GM23338 (cell line): ENCODE measurements at regions not wholly inside any gene's neighbourhood (a gene's known extent, or its start where the extent isn't known, plus 50 kb on each side); places are given as distances from the start of the nearest gene placed in this dataset.
"Not testable (repeated sequence)": the region's sequence is repeated elsewhere in the genome, so short reads cannot be mapped to it uniquely, and the experiment has no call there.

Experiments used
- CREB1 ChIP-seq: fragments of 250-450 bp; sonication (Bioruptor Pico); IDR thresholded peaks from 2 replicates; pipeline ENCODE4 v1.5.0; 2020; ENCODE audit warnings: low read depth, mild to moderate bottlenecking, moderate library complexity
- POLR2AphosphoS5 ChIP-seq: IDR thresholded peaks from 2 replicates; pipeline ENCODE4 v1.6.1; 2016; ENCODE audit warnings: antibody characterized with exemption, low read depth
- ZNF331 ChIP-seq: fragments of 250-450 bp; sonication (Bioruptor Pico); IDR thresholded peaks from 2 replicates; pipeline ENCODE4 v1.5.0; 2020; ENCODE audit warnings: low read depth, mild to moderate bottlenecking, moderate library complexity
- TF ChIP-seq, protein P1 (sequence below): IDR thresholded peaks from 2 replicates; pipeline ENCODE4 v1.6.1; 2016; ENCODE audit warnings: antibody characterized with exemption
- TF ChIP-seq, protein P2 (sequence below), 2 experiments: fragments of 200-600 bp in 1 of 2; sonication (generic) in 1 of 2; conservative IDR thresholded peaks; 2 replicates each; pipeline versions ENCODE4 v1.5.1 to v1.6.1; 2016 to 2017; ENCODE audit warnings: antibody characterized with exemption in 2 of 2, low read depth in 2 of 2, mild to moderate bottlenecking in 2 of 2, moderate library complexity in 1 of 2

DNA sequence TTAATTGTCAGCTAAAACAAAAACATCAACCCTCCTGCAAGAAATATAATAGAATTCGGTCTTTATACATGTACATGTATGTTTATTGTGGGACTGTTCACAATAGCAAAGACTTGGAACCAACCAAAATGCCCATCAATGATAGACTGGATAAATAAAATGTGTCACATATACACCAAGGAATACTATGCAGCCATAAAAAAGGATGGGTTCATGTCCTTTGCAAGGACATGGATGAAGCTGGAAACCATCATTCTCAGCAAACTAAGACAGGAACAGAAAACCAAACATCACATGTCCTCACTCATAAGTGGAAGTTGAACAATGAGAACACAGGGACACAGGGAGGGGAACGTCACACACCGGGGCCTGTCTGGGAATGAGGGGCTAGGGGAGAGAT is 109.1 kb upstream of the ADRA1B start:
- TF ChIP-seq, protein P1, sequence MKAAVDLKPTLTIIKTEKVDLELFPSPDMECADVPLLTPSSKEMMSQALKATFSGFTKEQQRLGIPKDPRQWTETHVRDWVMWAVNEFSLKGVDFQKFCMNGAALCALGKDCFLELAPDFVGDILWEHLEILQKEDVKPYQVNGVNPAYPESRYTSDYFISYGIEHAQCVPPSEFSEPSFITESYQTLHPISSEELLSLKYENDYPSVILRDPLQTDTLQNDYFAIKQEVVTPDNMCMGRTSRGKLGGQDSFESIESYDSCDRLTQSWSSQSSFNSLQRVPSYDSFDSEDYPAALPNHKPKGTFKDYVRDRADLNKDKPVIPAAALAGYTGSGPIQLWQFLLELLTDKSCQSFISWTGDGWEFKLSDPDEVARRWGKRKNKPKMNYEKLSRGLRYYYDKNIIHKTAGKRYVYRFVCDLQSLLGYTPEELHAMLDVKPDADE: not testable (repeated sequence)
- TF ChIP-seq, protein P2, sequence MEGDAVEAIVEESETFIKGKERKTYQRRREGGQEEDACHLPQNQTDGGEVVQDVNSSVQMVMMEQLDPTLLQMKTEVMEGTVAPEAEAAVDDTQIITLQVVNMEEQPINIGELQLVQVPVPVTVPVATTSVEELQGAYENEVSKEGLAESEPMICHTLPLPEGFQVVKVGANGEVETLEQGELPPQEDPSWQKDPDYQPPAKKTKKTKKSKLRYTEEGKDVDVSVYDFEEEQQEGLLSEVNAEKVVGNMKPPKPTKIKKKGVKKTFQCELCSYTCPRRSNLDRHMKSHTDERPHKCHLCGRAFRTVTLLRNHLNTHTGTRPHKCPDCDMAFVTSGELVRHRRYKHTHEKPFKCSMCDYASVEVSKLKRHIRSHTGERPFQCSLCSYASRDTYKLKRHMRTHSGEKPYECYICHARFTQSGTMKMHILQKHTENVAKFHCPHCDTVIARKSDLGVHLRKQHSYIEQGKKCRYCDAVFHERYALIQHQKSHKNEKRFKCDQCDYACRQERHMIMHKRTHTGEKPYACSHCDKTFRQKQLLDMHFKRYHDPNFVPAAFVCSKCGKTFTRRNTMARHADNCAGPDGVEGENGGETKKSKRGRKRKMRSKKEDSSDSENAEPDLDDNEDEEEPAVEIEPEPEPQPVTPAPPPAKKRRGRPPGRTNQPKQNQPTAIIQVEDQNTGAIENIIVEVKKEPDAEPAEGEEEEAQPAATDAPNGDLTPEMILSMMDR (conservative IDR thresholded peaks at IDR 0.05; ENCODE audit: low read depth in 2 of 2): not testable (repeated sequence)
- TF ChIP-seq POLR2AphosphoS5; ZNF331 (CRISPR knock-in tag); CREB1 (CRISPR knock-in tag): not testable (repeated sequence)
